ENCODE measurements at regions not wholly inside any gene's neighbourhood (a gene's known extent, or its start where the extent isn't known, plus 50 kb on each side); places are given as distances from the start of the nearest gene placed in this dataset.

DNA sequence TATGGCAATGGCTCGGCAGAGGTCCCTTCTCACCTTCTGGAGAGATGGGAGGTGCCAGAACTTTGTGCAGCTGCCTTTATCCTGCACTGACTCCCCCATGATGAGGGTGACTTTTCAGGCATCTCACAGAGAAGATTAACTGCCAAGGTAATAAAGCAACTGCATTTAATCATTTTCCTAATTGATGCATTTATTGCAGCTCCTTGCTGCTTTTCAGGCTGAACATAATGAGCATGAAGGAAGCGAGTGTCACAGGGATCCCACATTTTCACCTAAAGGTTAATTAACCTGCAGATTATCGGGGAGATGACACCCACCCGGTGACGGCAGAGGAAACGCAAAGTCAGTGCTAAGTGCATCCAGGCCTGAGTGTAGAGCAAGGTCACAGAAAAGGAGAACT, 154.3 kb downstream of the ICE1 start:
- TF ChIP-seq, protein P1, sequence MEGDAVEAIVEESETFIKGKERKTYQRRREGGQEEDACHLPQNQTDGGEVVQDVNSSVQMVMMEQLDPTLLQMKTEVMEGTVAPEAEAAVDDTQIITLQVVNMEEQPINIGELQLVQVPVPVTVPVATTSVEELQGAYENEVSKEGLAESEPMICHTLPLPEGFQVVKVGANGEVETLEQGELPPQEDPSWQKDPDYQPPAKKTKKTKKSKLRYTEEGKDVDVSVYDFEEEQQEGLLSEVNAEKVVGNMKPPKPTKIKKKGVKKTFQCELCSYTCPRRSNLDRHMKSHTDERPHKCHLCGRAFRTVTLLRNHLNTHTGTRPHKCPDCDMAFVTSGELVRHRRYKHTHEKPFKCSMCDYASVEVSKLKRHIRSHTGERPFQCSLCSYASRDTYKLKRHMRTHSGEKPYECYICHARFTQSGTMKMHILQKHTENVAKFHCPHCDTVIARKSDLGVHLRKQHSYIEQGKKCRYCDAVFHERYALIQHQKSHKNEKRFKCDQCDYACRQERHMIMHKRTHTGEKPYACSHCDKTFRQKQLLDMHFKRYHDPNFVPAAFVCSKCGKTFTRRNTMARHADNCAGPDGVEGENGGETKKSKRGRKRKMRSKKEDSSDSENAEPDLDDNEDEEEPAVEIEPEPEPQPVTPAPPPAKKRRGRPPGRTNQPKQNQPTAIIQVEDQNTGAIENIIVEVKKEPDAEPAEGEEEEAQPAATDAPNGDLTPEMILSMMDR (conservative IDR thresholded peaks at IDR 0.05) = no peak
- no peak for TF ChIP-seq ZFX (IDR thresholded peaks at IDR 0.05)
